ENCODE measurements at regions not wholly inside any gene's neighbourhood (a gene's known extent, or its start where the extent isn't known, plus 50 kb on each side); places are given as distances from the start of the nearest gene placed in this dataset.
A peak's percentile ranks its signal among the peaks of the same experiment; 100 is the strongest.

- Histone ChIP-seq H3K36me3 (no peaks in the 10 kb centered on the region), H3K9me3 (no peaks in the 10 kb centered on the region), H3K27ac (no peak overlapping the region), H3K4me2 (peak overlapping the region; percentile 24; the same call in 1 of the 2 replicates), H4K20me1 (no peaks in the 10 kb centered on the region), H3K9ac (no peak overlapping the region), H3K27me3 (no peaks in the 10 kb centered on the region), H3K4me3 (no peak overlapping the region), H3K4me1 (peaks cover 85% of the 10 kb centered on the region)
- TF ChIP-seq Cebpa-rat (IDR thresholded peaks at IDR 0.05), result no peak
These were observed 100.0 kb upstream of the CXCR4 start for GRCh38 chr2:136217996-136218395.

DNA sequence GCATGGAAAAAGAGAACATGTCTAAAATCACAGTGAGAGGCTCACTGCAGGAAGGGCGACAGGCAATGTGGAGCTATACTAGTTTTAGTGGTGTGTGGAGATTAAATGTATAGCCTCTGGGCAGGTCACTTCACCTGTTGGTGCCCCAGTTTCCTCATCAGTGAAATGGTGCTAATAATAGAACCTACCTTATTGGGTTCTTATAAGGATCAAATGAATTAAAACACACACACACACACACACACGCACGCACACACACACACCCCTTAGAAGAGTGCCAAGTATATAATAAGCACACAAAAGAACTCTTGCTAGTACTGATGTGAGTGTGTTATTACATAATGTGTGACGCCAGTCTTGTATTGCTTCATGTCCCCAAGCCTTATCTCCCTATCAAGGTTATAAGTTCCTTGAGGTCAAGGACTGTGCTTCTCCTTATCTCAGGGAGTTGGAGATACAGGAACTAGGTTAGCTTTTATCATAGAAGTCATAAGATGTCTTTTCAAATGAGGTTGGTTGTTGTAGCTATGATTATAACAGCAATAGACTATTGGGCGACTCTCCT, 98.0 kb upstream of the CXCR4 start:
- Histone ChIP-seq H3K36me3 (no peaks in the 10 kb centered on the region), H4K20me1 (no peaks in the 10 kb centered on the region), H3K9ac (no peak overlapping the region), H3K9me3 (no peaks in the 10 kb centered on the region), H3K27me3 (no peaks in the 10 kb centered on the region), H3K4me1 (peaks cover 87% of the 10 kb centered on the region), H3K27ac (no peak overlapping the region), H3K4me2 (peak overlapping the region; percentile 86; the same call in 1 of the 2 replicates), H3K4me3 (no peak overlapping the region)
- no peak for TF ChIP-seq Cebpa-rat (IDR thresholded peaks at IDR 0.05)

DNA sequence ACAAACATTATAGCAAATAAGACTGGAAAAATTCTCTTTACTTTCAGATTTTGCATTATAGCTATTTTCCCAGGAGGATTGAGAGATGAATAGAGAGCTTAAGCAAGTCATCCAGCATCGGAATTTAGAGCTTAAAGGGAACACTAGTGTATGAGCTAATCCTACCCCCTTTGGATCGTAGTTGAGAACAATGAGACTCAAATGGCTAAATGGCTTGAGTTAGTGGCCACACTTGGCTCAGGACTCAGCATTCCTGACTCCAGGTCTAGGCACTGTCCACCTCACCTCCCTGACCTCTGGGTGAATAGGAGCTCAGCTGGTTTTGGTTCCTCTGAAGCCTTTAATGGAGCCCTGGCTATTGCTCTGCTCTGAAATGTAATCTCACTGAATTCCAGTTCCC, 97.5 kb upstream of the CXCR4 start:
- Histone ChIP-seq H3K36me3 (no peaks in the 10 kb centered on the region), H3K27ac (no peak overlapping the region), H3K9me3 (no peaks in the 10 kb centered on the region), H3K4me3 (no peak overlapping the region), H3K4me1 (peaks cover 87% of the 10 kb centered on the region), H3K4me2 (peak overlapping the region; percentile 86), H3K9ac (no peak overlapping the region), H3K27me3 (no peaks in the 10 kb centered on the region), H4K20me1 (no peaks in the 10 kb centered on the region)
- TF ChIP-seq Cebpa-rat (IDR thresholded peaks at IDR 0.05), result no peak

DNA sequence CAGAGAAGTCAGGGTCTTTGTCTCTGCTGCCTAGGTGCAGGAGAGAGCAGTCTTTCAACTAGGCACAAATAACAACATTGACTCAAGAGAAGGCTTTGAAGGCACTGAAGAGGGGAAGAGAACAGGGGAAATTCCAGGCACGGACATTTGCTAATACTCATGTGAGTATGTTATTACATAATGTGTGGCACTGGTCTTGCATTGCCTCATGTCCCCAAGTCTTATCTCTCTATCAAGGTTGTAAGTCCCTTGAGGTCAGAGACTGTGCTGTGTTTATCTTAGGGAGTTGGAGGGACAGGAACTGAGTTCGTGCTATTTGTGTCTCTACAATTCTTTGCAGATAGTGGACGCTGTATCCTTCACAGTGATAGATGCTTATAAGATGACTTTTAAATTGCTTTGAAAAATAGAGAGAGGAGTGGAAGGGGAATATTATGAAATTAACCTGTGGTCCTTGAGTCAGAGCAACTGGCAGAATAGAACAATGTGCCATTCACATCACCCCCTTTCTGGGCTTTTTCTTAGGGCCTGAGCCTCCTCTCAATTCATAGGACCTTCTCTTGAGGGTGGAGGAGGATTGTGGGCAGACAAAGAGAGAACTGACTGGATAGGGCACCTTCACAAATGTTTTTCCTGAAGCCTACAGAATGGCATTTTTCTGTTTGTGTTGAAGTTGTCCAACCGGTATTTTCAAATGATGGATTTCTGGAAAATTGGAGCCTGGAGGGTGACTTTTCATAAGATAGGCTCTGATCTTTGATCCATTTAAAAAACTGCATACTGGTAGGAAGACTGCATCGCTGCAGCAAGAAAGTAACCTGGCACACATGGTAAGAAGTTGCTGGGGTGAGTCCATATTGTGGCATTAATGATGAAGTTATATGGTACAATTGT, 96.6 kb upstream of the CXCR4 start:
- peaks cover 89% of the 10 kb centered on the region for H3K4me1 ChIP-seq
- H3K9ac ChIP-seq, result no peak overlapping the region
- H3K36me3 ChIP-seq, result no peaks in the 10 kb centered on the region
- peaks cover 7% of the 10 kb centered on the region; the same call in 1 of the 2 replicates for H3K9me3 ChIP-seq
- H3K4me2 ChIP-seq, result peak overlapping the region; percentile 86
- H3K27me3 ChIP-seq, result no peaks in the 10 kb centered on the region
- 0 out of 2 replicates have a peak, but pooled peaks have one; percentile 18 for TF ChIP-seq Cebpa-rat (IDR thresholded peaks at IDR 0.05)
- no peaks in the 10 kb centered on the region for H4K20me1 ChIP-seq
- H3K27ac ChIP-seq, result peak overlapping the region; percentile 92
- H3K4me3 ChIP-seq, result no peak overlapping the region

GRCh38 chr2:136213836-136214235, 95.9 kb upstream of the CXCR4 start:
- peaks cover 14% of the 10 kb centered on the region; the same call in 1 of the 2 replicates for H3K9me3 ChIP-seq
- no peak overlapping the region for H3K4me3 ChIP-seq
- H3K4me2 ChIP-seq, result peak overlapping the region; percentile 86
- H3K27me3 ChIP-seq, result no peaks in the 10 kb centered on the region
- H4K20me1 ChIP-seq, result no peaks in the 10 kb centered on the region
- no peak for TF ChIP-seq Cebpa-rat (IDR thresholded peaks at IDR 0.05)
- H3K9ac ChIP-seq, result no peak overlapping the region
- no peaks in the 10 kb centered on the region for H3K36me3 ChIP-seq
- peak overlapping the region; percentile 92 for H3K27ac ChIP-seq
- H3K4me1 ChIP-seq, result peaks cover 96% of the 10 kb centered on the region

DNA sequence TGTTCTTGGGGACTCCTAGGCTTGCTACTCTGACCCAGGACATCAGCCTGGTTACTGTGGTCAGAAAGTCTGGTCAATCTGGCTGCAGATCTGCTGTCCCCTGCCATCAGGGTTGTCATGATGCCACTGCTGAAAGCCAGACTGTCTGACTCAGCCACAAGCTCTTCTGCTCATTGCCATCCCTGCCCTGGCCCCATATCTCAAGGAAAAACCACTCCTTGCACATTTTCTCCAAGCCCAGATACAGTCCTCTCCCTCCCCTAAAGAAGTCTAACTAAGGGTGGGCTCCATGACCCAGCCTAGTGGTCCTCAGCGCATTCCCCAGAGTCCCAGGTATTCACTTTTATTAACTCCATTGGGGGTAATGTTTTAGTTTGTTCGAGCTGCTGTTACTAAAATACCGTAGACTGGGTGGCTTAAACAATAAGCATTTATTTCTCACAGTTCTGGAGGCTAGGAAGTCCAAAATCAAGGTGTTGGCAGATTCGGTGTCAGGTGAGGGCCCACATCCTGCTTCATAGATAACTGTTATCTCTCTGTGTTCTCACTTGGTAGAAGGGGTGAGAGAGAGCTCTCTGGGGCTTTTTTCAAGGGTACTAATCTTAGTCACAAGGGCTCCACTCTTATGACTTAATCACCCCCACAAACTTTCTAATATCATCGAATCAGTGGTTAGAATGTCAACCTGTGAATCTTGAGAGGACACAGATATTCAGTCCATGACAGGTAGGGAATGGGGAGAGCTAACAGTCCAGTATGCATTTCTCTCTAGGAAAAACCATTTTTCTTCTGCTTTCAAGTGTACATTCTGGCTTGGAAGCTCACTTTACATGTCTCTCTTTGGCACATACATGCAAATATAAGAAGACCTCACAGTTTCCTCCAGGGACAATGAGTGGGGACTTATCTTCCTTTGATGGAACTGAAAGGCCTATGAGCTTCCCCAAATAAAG, 94.8 kb upstream of the CXCR4 start:
- no peaks in the 10 kb centered on the region for H3K36me3 ChIP-seq
- 0 out of 2 replicates have a peak overlapping the region, but pooled peaks have one; percentile 13 for H3K9ac ChIP-seq
- peak overlapping the region; percentile 86 for H3K4me2 ChIP-seq

DNA sequence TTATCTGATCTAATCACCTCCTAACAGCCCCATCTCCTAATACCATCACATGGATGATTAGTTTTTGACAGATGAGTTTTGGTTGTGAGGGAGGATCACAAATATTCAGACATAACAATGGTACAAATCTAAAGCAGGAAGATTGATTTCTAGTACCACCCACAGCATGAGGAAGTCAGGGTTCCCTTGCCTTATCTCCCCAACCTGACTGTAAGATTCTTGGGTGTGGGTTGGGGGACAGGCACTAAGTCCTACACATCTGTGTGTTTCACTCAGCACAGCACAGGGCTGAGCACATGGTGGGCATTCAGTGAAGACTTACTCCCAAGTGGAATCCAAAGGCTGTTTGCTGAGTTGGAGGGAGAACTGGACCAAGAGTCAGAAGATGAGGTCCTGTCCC, 93.8 kb upstream of the CXCR4 start:
- peaks cover 98% of the 10 kb centered on the region for H3K4me1 ChIP-seq
- H3K4me2 ChIP-seq, result peak overlapping the region; percentile 86
- no peaks in the 10 kb centered on the region for H3K27me3 ChIP-seq
- no peak for TF ChIP-seq Cebpa-rat (IDR thresholded peaks at IDR 0.05)
- no peaks in the 10 kb centered on the region for H4K20me1 ChIP-seq
- no peak overlapping the region for H3K9ac ChIP-seq
- peak overlapping the region; percentile 92 for H3K27ac ChIP-seq
- no peaks in the 10 kb centered on the region for H3K36me3 ChIP-seq
- H3K4me3 ChIP-seq, result 0 out of 2 replicates have a peak overlapping the region, but pooled peaks have one; percentile 9
- peaks cover 16% of the 10 kb centered on the region; the same call in 1 of the 2 replicates for H3K9me3 ChIP-seq

More for the DNA sequence above, 94.8 kb upstream of the CXCR4 start:
- Histone ChIP-seq H4K20me1 (no peaks in the 10 kb centered on the region), H3K27me3 (no peaks in the 10 kb centered on the region), H3K4me1 (peaks cover 99% of the 10 kb centered on the region), H3K4me3 (peak overlapping the region; percentile 9; the same call in 1 of the 2 replicates), H3K9me3 (peaks cover 16% of the 10 kb centered on the region; the same call in 1 of the 2 replicates), H3K27ac (peak overlapping the region; percentile 92)
- TF ChIP-seq Cebpa-rat (IDR thresholded peaks at IDR 0.05), result no peak

DNA sequence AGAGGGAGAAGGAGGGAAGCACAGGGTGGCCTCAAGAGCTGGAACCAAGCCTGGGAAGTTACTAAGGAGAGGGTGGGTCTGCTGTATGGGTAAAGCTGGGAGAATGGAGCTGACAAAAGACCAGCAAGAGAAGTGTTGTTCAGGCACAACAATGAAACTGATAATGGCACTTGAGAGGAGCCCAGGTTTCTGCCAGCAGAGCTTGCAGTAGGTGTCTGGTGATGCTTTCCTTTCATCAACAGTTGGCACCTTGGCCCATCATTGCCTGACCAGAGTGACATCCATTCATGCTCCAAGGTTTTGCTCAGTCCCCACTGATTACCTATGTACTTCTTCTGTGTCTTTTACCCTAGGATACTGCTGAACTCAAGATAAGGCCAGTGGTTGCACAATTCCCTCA, 92.9 kb upstream of the CXCR4 start:
- no peak for TF ChIP-seq Cebpa-rat (IDR thresholded peaks at IDR 0.05)
- Histone ChIP-seq H3K4me2 (peak overlapping the region; percentile 86), H3K4me3 (peak overlapping the region; percentile 51), H3K4me1 (peaks cover 97% of the 10 kb centered on the region), H3K27me3 (no peaks in the 10 kb centered on the region), H3K36me3 (no peaks in the 10 kb centered on the region), H3K27ac (peak overlapping the region; percentile 92), H3K9me3 (peaks cover 16% of the 10 kb centered on the region; the same call in 1 of the 2 replicates), H3K9ac (peak overlapping the region; percentile 65), H4K20me1 (no peaks in the 10 kb centered on the region)

- Histone ChIP-seq H3K9ac (peak overlapping the region; percentile 65), H3K4me1 (peaks cover 97% of the 10 kb centered on the region), H3K4me2 (peak overlapping the region; percentile 86)
These were observed 92.5 kb upstream of the CXCR4 start for GRCh38 chr2:136210455-136210805.

More at GRCh38 chr2:136210455-136210805, 92.5 kb upstream of the CXCR4 start:
- Histone ChIP-seq H3K36me3 (no peaks in the 10 kb centered on the region), H4K20me1 (no peaks in the 10 kb centered on the region), H3K27ac (peak overlapping the region; percentile 92), H3K9me3 (peaks cover 16% of the 10 kb centered on the region; the same call in 1 of the 2 replicates), H3K27me3 (no peaks in the 10 kb centered on the region), H3K4me3 (peak overlapping the region; percentile 51)
- no peak for TF ChIP-seq Cebpa-rat (IDR thresholded peaks at IDR 0.05)
